HK-2 (cell line): ENCODE measurements at regions not wholly inside any gene's neighbourhood (a gene's known extent, or its start where the extent isn't known, plus 50 kb on each side); places are given as distances from the start of the nearest gene placed in this dataset.
"Not testable (repeated sequence)": the region's sequence is repeated elsewhere in the genome, so short reads cannot be mapped to it uniquely, and the experiment has no call there.

Experiments
- DNase-seq: peaks from one replicate; pipeline ENCODE4 v3.0.0-alpha.2; 2018; ENCODE audit not compliant: unreplicated experiment

GRCh38 chr2:91839904-91840868 is 3031.0 kb upstream of the TEKT4 start:
- DNase-seq: no peak

- DNase-seq: not testable (repeated sequence)
Observed at GRCh38 chr2:91842264-91842663, 3029.0 kb upstream of the TEKT4 start.

GRCh38 chr2:91842913-91843312 is 3028.3 kb upstream of the TEKT4 start:
- not testable (repeated sequence) for DNase-seq

GRCh38 chr2:91843723-91844450 is 3027.3 kb upstream of the TEKT4 start:
- DNase-seq: not testable (repeated sequence)

- DNase-seq: not testable (repeated sequence)
Observed at GRCh38 chr2:91844451-91844825, 3026.8 kb upstream of the TEKT4 start.

GRCh38 chr2:91846388-91846787 is 3024.8 kb upstream of the TEKT4 start:
- DNase-seq: not testable (repeated sequence)

GRCh38 chr2:91851689-91852420 is 3019.4 kb upstream of the TEKT4 start:
- not testable (repeated sequence) for DNase-seq

- not testable (repeated sequence) for DNase-seq
Observed at GRCh38 chr2:91856971-91857370, 3014.3 kb upstream of the TEKT4 start.

- not testable (repeated sequence) for DNase-seq
Observed at GRCh38 chr2:91857711-91858110, 3013.5 kb upstream of the TEKT4 start.

GRCh38 chr2:91871716-91872115 is 2999.5 kb upstream of the TEKT4 start:
- DNase-seq: not testable (repeated sequence)

GRCh38 chr2:91873416-91873815 is 2997.8 kb upstream of the TEKT4 start:
- not testable (repeated sequence) for DNase-seq

GRCh38 chr2:91877658-91878210 is 2993.5 kb upstream of the TEKT4 start:
- DNase-seq: not testable (repeated sequence)

GRCh38 chr2:91895091-91895490 is 2976.1 kb upstream of the TEKT4 start:
- not testable (repeated sequence) for DNase-seq

- DNase-seq: not testable (repeated sequence)
Observed at GRCh38 chr2:91917602-91918001, 2953.6 kb upstream of the TEKT4 start.
